OCI-LY7 (cell line): ENCODE measurements at regions not wholly inside any gene's neighbourhood (a gene's known extent, or its start where the extent isn't known, plus 50 kb on each side); places are given as distances from the start of the nearest gene placed in this dataset.

Experiments
- BruUV-seq: library from RNA; stranded (reverse); fragments of 400-500 nt; replicated peaks from 2 replicates; lab custom pipeline; 2021; lab: Mats Ljungman, UMichigan
- CTCF ChIA-PET: fragments of 300-600 bp; sonication (Branson Sonifier 250); formaldehyde crosslinking; loops from one replicate; lab custom pipeline; 2022; ENCODE audit warnings: antibody characterized with exemption; ENCODE audit not compliant: unreplicated experiment; lab: Charles Lee
- POLR2A ChIA-PET: fragments of 300-600 bp; sonication (Branson Sonifier 250); formaldehyde crosslinking; loops from one replicate; lab custom pipeline; 2022; ENCODE audit warnings: antibody characterized with exemption; lab: Charles Lee
- DNase-seq: peaks from one replicate; pipeline ENCODE4 v3.0.0-alpha.2; 2015; ENCODE audit warnings: low spot score
- H2AFZ ChIP-seq: fragments of 200-600 bp; sonication (generic), shearing (Covaris generic); 2 replicates; pipeline ENCODE4 v1.6.1; 2014; ENCODE audit warnings: mild to moderate bottlenecking, antibody characterized with exemption, low read length, moderate library complexity
- H3K27ac ChIP-seq: fragments of 200-600 bp; sonication (generic); 2 replicates; pipeline ENCODE4 v1.5.1; 2014; ENCODE audit warnings: mixed run types, low read depth, mild to moderate bottlenecking, moderate library complexity, low read length, inconsistent platforms; ENCODE audit not compliant: poor library complexity, severe bottlenecking
- H3K36me3 ChIP-seq: fragments of 200-600 bp; sonication (generic); 2 replicates; pipeline ENCODE4 v1.6.1; 2014; ENCODE audit warnings: mild to moderate bottlenecking, antibody characterized with exemption, low read length, moderate library complexity, mixed read lengths; ENCODE audit not compliant: insufficient read depth
- H3K4me1 ChIP-seq: fragments of 200-600 bp; sonication (generic); 2 replicates; pipeline ENCODE4 v1.5.1; 2014; ENCODE audit warnings: mild to moderate bottlenecking, low read length; ENCODE audit not compliant: insufficient read depth, poor library complexity, severe bottlenecking
- H3K4me2 ChIP-seq: fragments of 200-600 bp; sonication (generic); 2 replicates; pipeline ENCODE4 v1.6.1; 2014; ENCODE audit warnings: mild to moderate bottlenecking, low read length
- H3K4me3 ChIP-seq: fragments of 200-600 bp; sonication (generic); 2 replicates; pipeline ENCODE4 v1.5.1; 2014; ENCODE audit warnings: mild to moderate bottlenecking, low read depth, low read length; ENCODE audit not compliant: poor library complexity, severe bottlenecking
- H3K79me2 ChIP-seq: fragments of 200-600 bp; sonication (generic); 2 replicates; pipeline ENCODE4 v1.6.1; 2016; ENCODE audit warnings: low read depth, mild to moderate bottlenecking, low read length, moderate library complexity, mixed read lengths; ENCODE audit not compliant: insufficient read depth
- H3K9me2 ChIP-seq: fragments of 200-600 bp; sonication (generic); 2 replicates; pipeline ENCODE4 v1.6.1; 2016; ENCODE audit warnings: mild to moderate bottlenecking, low read length, mixed read lengths; ENCODE audit not compliant: insufficient read depth
- H3K9me3 ChIP-seq: fragments of 200-600 bp; sonication (generic); 2 replicates; pipeline ENCODE4 v1.6.1; 2014; ENCODE audit warnings: mild to moderate bottlenecking, mixed run types, low read length, mixed read lengths
- H4K20me1 ChIP-seq: fragments of 200-600 bp; sonication (generic); 2 replicates; pipeline ENCODE4 v1.6.1; 2014; ENCODE audit warnings: mild to moderate bottlenecking, antibody characterized with exemption, low read length, moderate library complexity, mixed read lengths; ENCODE audit not compliant: insufficient read depth
- CTCF ChIP-seq: fragments of 200-600 bp; sonication (generic); conservative IDR thresholded peaks from 2 replicates; pipeline ENCODE4 v1.5.1; 2014; ENCODE audit warnings: mild to moderate bottlenecking, antibody characterized with exemption, low read length, moderate library complexity, mixed read lengths
- EZH2phosphoT487 ChIP-seq: fragments of 200-600 bp; sonication (generic); IDR thresholded peaks from 2 replicates; pipeline ENCODE4 v1.6.1; 2018; ENCODE audit warnings: low read depth, borderline replicate concordance, mild to moderate bottlenecking, mixed run types, antibody characterized with exemption, low read length, moderate library complexity, mixed read lengths
- intact Hi-C: fragments of 100-400 bp; cut with micrococcal nuclease; formaldehyde crosslinking; loops from one replicate; pipeline ENCODE4 v1.10.0; 2022; ENCODE audit not compliant: unreplicated experiment

GRCh38 chr16:80463751-80464495, 76.9 kb upstream of the DYNLRB2 start:
- DNase-seq, result no peak
- Histone ChIP-seq H3K27ac (no peak overlapping the region), H3K79me2 (no peaks in the 10 kb centered on the region), H3K4me1 (no peaks in the 10 kb centered on the region), H3K9me3 (no peaks in the 10 kb centered on the region), H3K9me2 (no peaks in the 10 kb centered on the region), H3K36me3 (no peaks in the 10 kb centered on the region), H4K20me1 (no peaks in the 10 kb centered on the region), H2AFZ (no peak overlapping the region), H3K4me2 (no peak overlapping the region), H3K4me3 (no peak overlapping the region)
- intact Hi-C loops, result no loop called here
- POLR2A ChIA-PET, result no interaction called here
- no TSS peak for BruUV-seq
- CTCF ChIA-PET, result interaction anchor here (0.6 kb wide), 1 partner anchor 533 kb away, joined by 3 read pairs; no protein-coding TSS in a partner anchor
- no peak for TF ChIP-seq CTCF
- TF ChIP-seq EZH2phosphoT487, result no peak

- H3K27ac ChIP-seq, result no peak overlapping the region
- no TSS peak for BruUV-seq
- no peak overlapping the region for H3K4me3 ChIP-seq
- H4K20me1 ChIP-seq, result no peaks in the 10 kb centered on the region
- H3K36me3 ChIP-seq, result no peaks in the 10 kb centered on the region
- H2AFZ ChIP-seq, result no peak overlapping the region
- no peaks in the 10 kb centered on the region for H3K79me2 ChIP-seq
- H3K9me3 ChIP-seq, result no peaks in the 10 kb centered on the region
- intact Hi-C loops, result no loop called here
- H3K4me2 ChIP-seq, result no peak overlapping the region
- no peaks in the 10 kb centered on the region for H3K4me1 ChIP-seq
- TF ChIP-seq CTCF (no peak), EZH2phosphoT487 (no peak)
- no peak for DNase-seq
- POLR2A ChIA-PET, result no interaction called here
- CTCF ChIA-PET, result no interaction called here
- H3K9me2 ChIP-seq, result no peaks in the 10 kb centered on the region
Observed at GRCh38 chr16:80463326-80463725, 77.5 kb upstream of the DYNLRB2 start.

GRCh38 chr16:80462917-80463316, 77.9 kb upstream of the DYNLRB2 start:
- no peak for TF ChIP-seq EZH2phosphoT487
- no peak for TF ChIP-seq CTCF
- H3K27ac ChIP-seq, result no peak overlapping the region
- ChIA-PET POLR2A (no interaction called here), CTCF (no interaction called here)
- no peaks in the 10 kb centered on the region for H3K36me3 ChIP-seq
- no TSS peak for BruUV-seq
- H3K9me3 ChIP-seq, result no peaks in the 10 kb centered on the region
- no peak overlapping the region for H2AFZ ChIP-seq
- H4K20me1 ChIP-seq, result no peaks in the 10 kb centered on the region
- H3K4me2 ChIP-seq, result no peak overlapping the region
- intact Hi-C loops, result no loop called here
- no peaks in the 10 kb centered on the region for H3K9me2 ChIP-seq
- no peaks in the 10 kb centered on the region for H3K4me1 ChIP-seq
- no peaks in the 10 kb centered on the region for H3K79me2 ChIP-seq
- no peak for DNase-seq
- H3K4me3 ChIP-seq, result no peak overlapping the region
